Kidney (tissue), 13 donors: ENCODE measurements at regions not wholly inside any gene's neighbourhood (a gene's known extent, or its start where the extent isn't known, plus 50 kb on each side); places are given as distances from the start of the nearest gene placed in this dataset.

Source experiments
- DNase-seq, 5 donors: peaks; one replicate each; pipeline ENCODE4 v3.0.0-alpha.2; 2013 to 2020
- FAIRE-seq: peaks from 2 replicates; lab custom pipeline; 2012; peaks lifted over from hg19 to GRCh38; lab: Jason Lieb, UNC
- H3K27ac ChIP-seq, 2 donors: one replicate each; pipeline ENCODE4 v1.7.0; 2013; ENCODE audit warnings: low read depth in 2 of 2, low read length in 2 of 2, inconsistent platforms in 1 of 2
- H3K27me3 ChIP-seq: one replicate; pipeline ENCODE4 v1.7.1; 2013; ENCODE audit warnings: low read length, inconsistent platforms; ENCODE audit not compliant: control insufficient read depth, insufficient read depth
- H3K36me3 ChIP-seq, 3 donors: one replicate each; pipeline versions ENCODE4 v1.7.0 to v1.7.1; 2013; ENCODE audit warnings: low read length in 3 of 3, control low read depth in 1 of 3, inconsistent platforms in 1 of 3; ENCODE audit not compliant: insufficient read depth in 3 of 3, control insufficient read depth in 2 of 3
- H3K4me1 ChIP-seq, 3 donors: one replicate each; pipeline versions ENCODE4 v1.7.0 to v1.7.1; 2013; ENCODE audit warnings: low read length in 3 of 3, inconsistent platforms in 1 of 3, low read depth in 1 of 3; ENCODE audit not compliant: control insufficient read depth in 2 of 3, insufficient read depth in 2 of 3
- H3K4me3 ChIP-seq, 3 donors: one replicate each; pipeline versions ENCODE4 v1.7.0 to v1.8.1; 2013; ENCODE audit warnings: low read length in 3 of 3, control low read depth in 1 of 3, inconsistent platforms in 1 of 3
- H3K9ac ChIP-seq, 3 donors: one replicate each; pipeline versions ENCODE4 v1.7.0 to v1.7.1; 2013; ENCODE audit warnings: low read length in 3 of 3, control low read depth in 1 of 3, inconsistent platforms in 1 of 3
- H3K9me3 ChIP-seq, 3 donors: one replicate each; pipeline versions ENCODE4 v1.7.0 to v1.7.1; 2013; ENCODE audit warnings: low read length in 3 of 3, control low read depth in 1 of 3, inconsistent platforms in 1 of 3; ENCODE audit not compliant: control insufficient read depth in 2 of 3, insufficient read depth in 1 of 3
- CTCF ChIP-seq: IDR thresholded peaks from 3 replicates; pipeline ENCODE4 v1.5.1; 2012; ENCODE audit warnings: mild to moderate bottlenecking, moderate library complexity, borderline replicate concordance; ENCODE audit not compliant: insufficient read depth; ENCODE audit errors: extremely low read depth
- intact Hi-C: fragments of 100-400 bp; cut with DNase I; formaldehyde crosslinking; loops from one replicate; pipeline ENCODE4 v1.11.1; 2022
- donor health status: control.
- donor health status: control.
- donor health status: control.
- donor health status: control.
- donor health status: control.
- donor health status: DM: yes; HTN: yes; CAD: no.
- donor health status: Normal renal cell carcinoma (clear cell type).

GRCh38 chr4:136650541-136651277 lies 881.6 kb downstream of the PCDH18 start:
- H3K27me3 ChIP-seq = no peaks in the 10 kb centered on the region
- H3K4me3 ChIP-seq = no peak overlapping the region
- no peaks in the 10 kb centered on the region for H3K9me3 ChIP-seq
- no peaks in the 10 kb centered on the region for H3K4me1 ChIP-seq
- H3K27ac ChIP-seq = no peak overlapping the region
- H3K36me3 ChIP-seq = no peaks in the 10 kb centered on the region
- no peak overlapping the region for H3K9ac ChIP-seq
- no peak for FAIRE-seq
- intact Hi-C loops = no loop called here
- peak in 2 of 5 donors; percentile 25 to 29 for DNase-seq
- TF ChIP-seq CTCF = no peak

DNA sequence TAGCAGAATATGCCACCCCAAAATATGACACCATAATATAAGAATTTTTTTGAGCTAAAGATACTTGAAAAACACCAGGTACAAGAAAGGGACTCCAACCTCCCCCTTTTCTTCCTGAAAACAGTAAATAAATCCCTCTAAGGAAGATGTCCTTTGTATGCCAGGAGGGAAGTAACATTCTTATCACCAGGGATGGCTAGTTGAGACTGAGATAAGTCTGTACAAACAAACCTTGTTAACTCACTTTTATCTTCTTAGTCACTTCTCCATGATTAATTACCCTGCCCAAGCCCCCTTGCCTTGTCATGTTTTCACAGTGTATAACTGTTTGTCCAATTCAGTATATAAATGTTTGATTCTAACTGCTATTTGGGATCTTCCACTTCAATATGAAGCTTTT lies 888.0 kb downstream of the PCDH18 start:
- H3K4me1 ChIP-seq = no peaks in the 10 kb centered on the region
- intact Hi-C loops = no loop called here
- no peaks in the 10 kb centered on the region for H3K36me3 ChIP-seq
- H3K9ac ChIP-seq = no peak overlapping the region
- no peaks in the 10 kb centered on the region for H3K27me3 ChIP-seq
- H3K27ac ChIP-seq = no peak overlapping the region
- no peak overlapping the region for H3K4me3 ChIP-seq
- DNase-seq (no peak), FAIRE-seq (no peak)
- TF ChIP-seq CTCF = no peak
- H3K9me3 ChIP-seq = no peaks in the 10 kb centered on the region

DNA sequence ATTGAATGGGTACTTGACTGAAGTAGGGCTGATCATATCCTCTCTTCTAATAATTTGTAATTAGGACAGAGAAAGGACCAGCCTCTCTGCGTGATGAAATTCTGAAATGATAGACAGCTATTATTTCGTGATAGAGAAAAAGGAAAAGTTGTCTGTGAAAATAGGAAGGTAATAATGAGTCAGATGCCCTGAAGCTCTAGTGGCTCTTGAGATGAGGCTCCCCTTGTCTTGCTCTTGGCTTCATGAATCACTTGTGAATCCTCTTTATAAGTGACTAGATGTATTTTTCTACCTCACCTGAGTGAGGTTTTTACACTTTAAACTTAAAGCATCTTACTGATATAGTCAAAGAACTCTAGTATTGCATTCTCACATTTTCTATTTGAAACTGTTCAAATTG lies 888.9 kb downstream of the PCDH18 start:
- intact Hi-C loops = no loop called here
- Histone ChIP-seq H3K36me3 (no peaks in the 10 kb centered on the region), H3K27ac (no peak overlapping the region), H3K9ac (no peak overlapping the region), H3K27me3 (no peaks in the 10 kb centered on the region), H3K4me1 (no peaks in the 10 kb centered on the region), H3K9me3 (no peaks in the 10 kb centered on the region), H3K4me3 (no peak overlapping the region)
- TF ChIP-seq CTCF = no peak
- FAIRE-seq = no peak
- no peak for DNase-seq
